ENCODE measurements at regions not wholly inside any gene's neighbourhood (a gene's known extent, or its start where the extent isn't known, plus 50 kb on each side); places are given as distances from the start of the nearest gene placed in this dataset.

DNA sequence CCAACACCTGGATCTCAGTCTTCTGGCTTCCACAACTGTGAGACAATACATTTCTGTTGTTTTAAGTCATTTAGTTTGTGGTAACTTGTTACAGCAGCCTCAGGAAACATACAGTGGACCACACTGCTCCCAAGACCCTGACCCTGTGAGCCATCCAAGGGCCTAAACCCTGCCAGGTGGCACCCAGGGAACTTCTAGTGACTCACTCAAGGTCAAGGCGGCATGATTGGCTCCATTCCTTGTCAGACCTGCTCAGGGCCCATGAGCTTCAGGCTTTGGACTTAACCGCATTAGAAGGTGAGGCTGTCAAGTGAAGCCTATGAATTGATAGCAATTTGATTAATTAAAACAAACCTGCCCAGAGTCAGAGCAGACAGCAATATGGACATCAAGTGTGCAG lies 165.7 kb upstream of the MAMLD1 start:
- TF ChIP-seq, protein P1, sequence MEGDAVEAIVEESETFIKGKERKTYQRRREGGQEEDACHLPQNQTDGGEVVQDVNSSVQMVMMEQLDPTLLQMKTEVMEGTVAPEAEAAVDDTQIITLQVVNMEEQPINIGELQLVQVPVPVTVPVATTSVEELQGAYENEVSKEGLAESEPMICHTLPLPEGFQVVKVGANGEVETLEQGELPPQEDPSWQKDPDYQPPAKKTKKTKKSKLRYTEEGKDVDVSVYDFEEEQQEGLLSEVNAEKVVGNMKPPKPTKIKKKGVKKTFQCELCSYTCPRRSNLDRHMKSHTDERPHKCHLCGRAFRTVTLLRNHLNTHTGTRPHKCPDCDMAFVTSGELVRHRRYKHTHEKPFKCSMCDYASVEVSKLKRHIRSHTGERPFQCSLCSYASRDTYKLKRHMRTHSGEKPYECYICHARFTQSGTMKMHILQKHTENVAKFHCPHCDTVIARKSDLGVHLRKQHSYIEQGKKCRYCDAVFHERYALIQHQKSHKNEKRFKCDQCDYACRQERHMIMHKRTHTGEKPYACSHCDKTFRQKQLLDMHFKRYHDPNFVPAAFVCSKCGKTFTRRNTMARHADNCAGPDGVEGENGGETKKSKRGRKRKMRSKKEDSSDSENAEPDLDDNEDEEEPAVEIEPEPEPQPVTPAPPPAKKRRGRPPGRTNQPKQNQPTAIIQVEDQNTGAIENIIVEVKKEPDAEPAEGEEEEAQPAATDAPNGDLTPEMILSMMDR (IDR thresholded peaks at IDR 0.05): no peak
- no peak for TF ChIP-seq POLR2A (IDR thresholded peaks at IDR 0.05)
